IMR-90 (cell line): ENCODE measurements at regions not wholly inside any gene's neighbourhood (a gene's known extent, or its start where the extent isn't known, plus 50 kb on each side); places are given as distances from the start of the nearest gene placed in this dataset.

Experiments
- ATAC-seq: fragments of 200-7000 bp; cut with Tn5 transposase; 2 replicates; pipeline ENCODE4 v1.9.1; 2020; ENCODE audit warnings: low read depth, mild to moderate bottlenecking, moderate library complexity
- BruUV-seq: library from RNA; stranded (reverse); fragments of 400-500 nt; replicated peaks from 2 replicates; lab custom pipeline; 2021; lab: Mats Ljungman, UMichigan
- CTCF ChIA-PET: fragments of 300-600 bp; formaldehyde crosslinking; extraction: SDS; loops from one replicate; lab custom pipeline; 2021; ENCODE audit warnings: antibody characterized with exemption; lab: Yijun Ruan, JAX
- POLR2A ChIA-PET: fragments of 300-600 bp; sonication (Branson Sonifier 250); formaldehyde crosslinking; loops from one replicate; lab custom pipeline; 2022; ENCODE audit warnings: antibody characterized with exemption; ENCODE audit not compliant: unreplicated experiment; lab: Charles Lee
- DNase-seq: peaks from one replicate; pipeline ENCODE4 v3.0.0; 2013
- H2AFZ ChIP-seq: replicated peaks from 2 replicates; pipeline ENCODE3; 2013; ENCODE audit warnings: low read length, mild to moderate bottlenecking; ENCODE audit not compliant: poor library complexity
- H2AK5ac ChIP-seq: 2 replicates; pipeline ENCODE4 v1.6.1; 2013; ENCODE audit warnings: low read depth, low read length, inconsistent platforms
- H2AK9ac ChIP-seq: replicated peaks from 2 replicates; pipeline ENCODE3; 2013; ENCODE audit warnings: mild to moderate bottlenecking, low read depth, low read length, moderate library complexity; ENCODE audit not compliant: poor library complexity
- H2BK120ac ChIP-seq: 2 replicates; pipeline ENCODE4 v1.6.1; 2013; ENCODE audit warnings: low read depth, low read length, inconsistent platforms
- H2BK15ac ChIP-seq: 3 replicates; pipeline ENCODE4 v1.6.1; 2013; ENCODE audit warnings: low read depth, low read length, inconsistent platforms
- H2BK20ac ChIP-seq: 2 replicates; pipeline ENCODE4 v1.6.1; 2013; ENCODE audit warnings: low read depth, mild to moderate bottlenecking, inconsistent platforms, low read length, moderate library complexity
- H2BK5ac ChIP-seq: 2 replicates; pipeline ENCODE4 v1.6.1; 2013; ENCODE audit warnings: mild to moderate bottlenecking, low read depth, low read length, inconsistent platforms; ENCODE audit not compliant: poor library complexity, severe bottlenecking
- H3K14ac ChIP-seq: replicated peaks from 2 replicates; pipeline ENCODE4 v1.6.1; 2013; ENCODE audit warnings: low read depth, low read length, inconsistent platforms
- H3K18ac ChIP-seq: 2 replicates; pipeline ENCODE4 v1.6.1; 2013; ENCODE audit warnings: low read depth, low read length, control low read depth
- H3K23ac ChIP-seq: 2 replicates; pipeline ENCODE4 v1.6.1; 2013; ENCODE audit warnings: low read depth, low read length, inconsistent platforms
- H3K27ac ChIP-seq: 2 replicates; pipeline ENCODE4 v1.5.1; 2013; ENCODE audit warnings: mild to moderate bottlenecking, control low read depth, low read length; ENCODE audit not compliant: insufficient read depth
- H3K27me3 ChIP-seq: 2 replicates; pipeline ENCODE4 v1.6.1; 2013; ENCODE audit warnings: low read length; ENCODE audit not compliant: control insufficient read depth, insufficient read depth
- H3K36me3 ChIP-seq: 2 replicates; pipeline ENCODE4 v1.6.1; 2013; ENCODE audit warnings: low read length, mixed read lengths; ENCODE audit not compliant: control insufficient read depth, insufficient read depth
- H3K4ac ChIP-seq: 2 replicates; pipeline ENCODE4 v1.6.1; 2013; ENCODE audit warnings: low read depth, low read length, inconsistent platforms
- H3K4me1 ChIP-seq: 2 replicates; pipeline ENCODE4 v1.6.1; 2013; ENCODE audit warnings: low read length, mixed read lengths; ENCODE audit not compliant: control insufficient read depth, insufficient read depth
- H3K4me2 ChIP-seq: 2 replicates; pipeline ENCODE4 v1.6.1; 2013; ENCODE audit warnings: low read depth, mild to moderate bottlenecking, control low read depth, low read length, moderate library complexity
- H3K4me3 ChIP-seq: 2 replicates; pipeline ENCODE4 v1.5.1; 2013; ENCODE audit warnings: low read depth, mild to moderate bottlenecking, control low read depth, low read length, moderate library complexity; ENCODE audit not compliant: insufficient read depth
- H3K56ac ChIP-seq: 2 replicates; pipeline ENCODE4 v1.6.1; 2013; ENCODE audit warnings: low read length, inconsistent platforms; ENCODE audit not compliant: insufficient read depth; ENCODE audit errors: extremely low read depth
- H3K79me1 ChIP-seq, 2 experiments: 2 replicates each; pipeline ENCODE4 v1.6.1; 2013; ENCODE audit warnings: low read length in 2 of 2, inconsistent platforms in 1 of 2, low read depth in 1 of 2
- H3K9ac ChIP-seq: 2 replicates; pipeline ENCODE4 v1.6.1; 2013; ENCODE audit warnings: low read depth, low read length, control low read depth
- H3K9me1 ChIP-seq: 2 replicates; pipeline ENCODE4 v1.6.1; 2013; ENCODE audit warnings: low read length, inconsistent platforms; ENCODE audit not compliant: insufficient read depth
- H3K9me3 ChIP-seq: 2 replicates; pipeline ENCODE4 v1.6.1; 2013; ENCODE audit warnings: low read length; ENCODE audit not compliant: control insufficient read depth, insufficient read depth
- H4K20me1 ChIP-seq: 2 replicates; pipeline ENCODE4 v1.6.1; 2013; ENCODE audit warnings: low read length, inconsistent platforms; ENCODE audit not compliant: insufficient read depth
- H4K5ac ChIP-seq: 2 replicates; pipeline ENCODE4 v1.6.1; 2013; ENCODE audit warnings: mild to moderate bottlenecking, low read depth, low read length, control low read depth
- H4K8ac ChIP-seq, 2 experiments: 2 replicates each; pipeline ENCODE4 v1.6.1; 2013; ENCODE audit warnings: low read depth in 2 of 2, low read length in 2 of 2, control low read depth in 1 of 2, inconsistent platforms in 1 of 2
- H4K91ac ChIP-seq: 2 replicates; pipeline ENCODE4 v1.6.1; 2013; ENCODE audit warnings: low read depth, low read length, inconsistent platforms; ENCODE audit not compliant: insufficient read depth
- CTCF ChIP-seq: conservative IDR thresholded peaks from 2 replicates; pipeline ENCODE4 v1.5.1; 2012; ENCODE audit warnings: mild to moderate bottlenecking, low read depth, low read length, improper control_type of control experiment
- ELK1 ChIP-seq: fragments of 150-350 bp; IDR thresholded peaks from 2 replicates; pipeline ENCODE4 v1.6.1; 2016; ENCODE audit warnings: low read depth, mild to moderate bottlenecking, low read length, moderate library complexity, borderline replicate concordance
- MAFK ChIP-seq: IDR thresholded peaks from 2 replicates; pipeline ENCODE4 v1.6.1; 2012; ENCODE audit warnings: low read depth, low read length, improper control_type of control experiment
- NFE2L2 ChIP-seq: fragments of 150-350 bp; IDR thresholded peaks from 2 replicates; pipeline ENCODE4 v1.6.1; 2016; ENCODE audit warnings: low read depth, mild to moderate bottlenecking, low read length
- RCOR1 ChIP-seq: IDR thresholded peaks from 2 replicates; pipeline ENCODE4 v1.6.1; 2012; ENCODE audit warnings: mild to moderate bottlenecking, low read length, improper control_type of control experiment; ENCODE audit not compliant: insufficient replicate concordance
- WGBS, 2 experiments: methylation state at CpG; one replicate each; pipeline versions ENCODE4 v1.1.5 to v1.1.7; 2013; ENCODE audit warnings: missing lambda C conversion rate in 2 of 2; ENCODE audit not compliant: insufficient read length in 1 of 2; ENCODE audit errors: extremely low coverage in 2 of 2; 5-methylcytosine and 5-hydroxymethylcytosine counted together
- dilution Hi-C: fragments of 300-500 bp; cut with HindIII; formaldehyde crosslinking; loops from one replicate; pipeline ENCODE4 v1.14.3; 2018; ENCODE audit warnings: low sequenced_read_pairs; ENCODE audit not compliant: unreplicated experiment
- in situ Hi-C: fragments of 300-500 bp; cut with MboI; formaldehyde crosslinking; loops from 3 replicates; pipeline ENCODE4 v1.14.3; 2019; ENCODE audit warnings: low sequenced_read_pairs, inconsistent platforms, mixed read lengths
- intact Hi-C: fragments of 100-400 bp; cut with micrococcal nuclease; formaldehyde crosslinking; loops from 2 replicates; pipeline ENCODE4 v1.10.0; 2022
- TF ChIP-seq, protein P1 (sequence below): fragments of 150-350 bp; IDR thresholded peaks from 2 replicates; pipeline ENCODE4 v1.6.1; 2017; ENCODE audit warnings: mild to moderate bottlenecking, antibody characterized with exemption, low read length, low read depth

- H3K18ac ChIP-seq, result no peak overlapping the region
- CTCF ChIA-PET, result no interaction called here
- TF ChIP-seq CTCF (no peak), RCOR1 (no peak), NFE2L2 (no peak), MAFK (no peak), ELK1 (no peak)
- TF ChIP-seq, protein P1, sequence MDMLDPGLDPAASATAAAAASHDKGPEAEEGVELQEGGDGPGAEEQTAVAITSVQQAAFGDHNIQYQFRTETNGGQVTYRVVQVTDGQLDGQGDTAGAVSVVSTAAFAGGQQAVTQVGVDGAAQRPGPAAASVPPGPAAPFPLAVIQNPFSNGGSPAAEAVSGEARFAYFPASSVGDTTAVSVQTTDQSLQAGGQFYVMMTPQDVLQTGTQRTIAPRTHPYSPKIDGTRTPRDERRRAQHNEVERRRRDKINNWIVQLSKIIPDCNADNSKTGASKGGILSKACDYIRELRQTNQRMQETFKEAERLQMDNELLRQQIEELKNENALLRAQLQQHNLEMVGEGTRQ, result no peak
Observed at GRCh38 chr6:14595751-14596150, 478.2 kb downstream of the CD83 start.

More at GRCh38 chr6:14595751-14596150, 478.2 kb downstream of the CD83 start:
- no peak overlapping the region for H2BK120ac ChIP-seq
- H3K27ac ChIP-seq, result no peak overlapping the region
- H4K20me1 ChIP-seq, result no peaks in the 10 kb centered on the region
- no peak overlapping the region for H2AK9ac ChIP-seq
- no peaks in the 10 kb centered on the region for H3K4me1 ChIP-seq
- intact Hi-C loops (no loop called here), in situ Hi-C loops (no loop called here), dilution Hi-C loops (no loop called here)
- H2BK20ac ChIP-seq, result no peak overlapping the region
- POLR2A ChIA-PET, result no interaction called here
- H4K5ac ChIP-seq, result no peak overlapping the region
- H3K9me1 ChIP-seq, result no peaks in the 10 kb centered on the region
- no peak overlapping the region for H3K23ac ChIP-seq
- no peak overlapping the region for H3K9ac ChIP-seq
- no peak overlapping the region for H4K8ac ChIP-seq
- no peak overlapping the region for H2BK15ac ChIP-seq
- no peak overlapping the region for H2AFZ ChIP-seq
- no CpG with 5 or more reads among the region's 2 CpGs for WGBS, 2 experiments
- no peak for DNase-seq
- H3K79me1 ChIP-seq, result no peaks in the 10 kb centered on the region
- H3K27me3 ChIP-seq, result peaks cover 4% of the 10 kb centered on the region
- no peaks in the 10 kb centered on the region for H3K36me3 ChIP-seq
- H3K9me3 ChIP-seq, result peaks cover 4% of the 10 kb centered on the region
- H4K91ac ChIP-seq, result no peak overlapping the region
- H2AK5ac ChIP-seq, result no peak overlapping the region
- H3K14ac ChIP-seq, result no peak overlapping the region
- H3K4me2 ChIP-seq, result no peak overlapping the region
- H3K56ac ChIP-seq, result no peak overlapping the region
- ATAC-seq, result no peak
- H3K4me3 ChIP-seq, result no peak overlapping the region
- H2BK5ac ChIP-seq, result no peak overlapping the region
- no TSS peak for BruUV-seq
- H3K4ac ChIP-seq, result no peak overlapping the region
